ENCODE measurements at regions not wholly inside any gene's neighbourhood (a gene's known extent, or its start where the extent isn't known, plus 50 kb on each side); places are given as distances from the start of the nearest gene placed in this dataset.

GRCh38 chr5:135156715-135157404 lies 122.8 kb upstream of the PITX1 start (continued):
- TF ChIP-seq ZNF607 (CRISPR knock-in tag; IDR thresholded peaks at IDR 0.05; ENCODE audit: borderline replicate concordance) (no peak), PCBP2 (optimal IDR thresholded peaks at IDR 0.05; ENCODE audit: low read depth, low read length, poor library complexity, severe bottlenecking) (no peak), CEBPB (IDR thresholded peaks at IDR 0.05; ENCODE audit: borderline replicate concordance, low read depth, low read length) (peak; percentile 99), HNRNPUL1 (IDR thresholded peaks at IDR 0.05; ENCODE audit: low read depth, low read length) (no peak), CCDC6 (CRISPR knock-in tag; IDR thresholded peaks at IDR 0.05) (peak; percentile 94), ZNF160 (CRISPR knock-in tag; IDR thresholded peaks at IDR 0.05) (no peak), MTF2 (CRISPR knock-in tag; IDR thresholded peaks at IDR 0.05; ENCODE audit: borderline replicate concordance) (no peak), MED13 (CRISPR knock-in tag; IDR thresholded peaks at IDR 0.05) (peak; percentile 89), PCBP1 (IDR thresholded peaks at IDR 0.05; ENCODE audit: borderline replicate concordance, low read depth, low read length) (peak; percentile 80; the same call in 1 of the 2 replicates), NR2F1 (CRISPR knock-in tag; IDR thresholded peaks at IDR 0.05) (peak; percentile 63 to 75; a peak in 3 of 4 replicates), ZNF709 (CRISPR knock-in tag; IDR thresholded peaks at IDR 0.05) (peak; percentile 66; the same call in 1 of the 2 replicates), ZNF329 (CRISPR knock-in tag; IDR thresholded peaks at IDR 0.05; ENCODE audit: low read depth) (0 out of 2 replicates have a peak, but pooled peaks have one; percentile 66), TFDP1 (CRISPR knock-in tag; IDR thresholded peaks at IDR 0.05; ENCODE audit: borderline replicate concordance) (no peak; the same call in 1 of the 2 replicates), MAF1 (CRISPR knock-in tag; IDR thresholded peaks at IDR 0.05; ENCODE audit: borderline replicate concordance) (no peak), GMEB2 (CRISPR knock-in tag; IDR thresholded peaks at IDR 0.05; ENCODE audit: low read depth) (no peak), FOXM1 (CRISPR knock-in tag; IDR thresholded peaks at IDR 0.05) (no peak), ZNF382 (CRISPR knock-in tag; IDR thresholded peaks at IDR 0.05; ENCODE audit: borderline replicate concordance) (no peak), ZBTB7A (CRISPR knock-in tag; IDR thresholded peaks at IDR 0.05) (no peak), ZNF446 (CRISPR knock-in tag; IDR thresholded peaks at IDR 0.05) (no peak), KLF13 (CRISPR knock-in tag; IDR thresholded peaks at IDR 0.05) (no peak), DZIP1 (CRISPR knock-in tag; IDR thresholded peaks at IDR 0.05) (no peak), GABPA (IDR thresholded peaks at IDR 0.05; ENCODE audit: low read depth, low read length) (no peak), GABPA (CRISPR knock-in tag; IDR thresholded peaks at IDR 0.05; ENCODE audit: low read depth) (no peak), SP5 (CRISPR knock-in tag; IDR thresholded peaks at IDR 0.05; ENCODE audit: borderline replicate concordance, low read depth) (peak; percentile 97), ZFP36 (IDR thresholded peaks at IDR 0.05; ENCODE audit: borderline replicate concordance, low read depth, low read length, partially characterized antibody) (no peak), PLRG1 (conservative IDR thresholded peaks at IDR 0.05) (no peak), ZFP36L1 (CRISPR knock-in tag; IDR thresholded peaks at IDR 0.05) (no peak)

Data from HepG2 (cell line).